Liver (tissue), 8 donors: ENCODE measurements at regions not wholly inside any gene's neighbourhood (a gene's known extent, or its start where the extent isn't known, plus 50 kb on each side); places are given as distances from the start of the nearest gene placed in this dataset.

Experiments used
- DNase-seq: peaks from one replicate; pipeline ENCODE4 v3.0.0-alpha.2; 2017; ENCODE audit warnings: low spot score
- H3K27ac ChIP-seq, 2 donors: one replicate each; pipeline ENCODE4 v1.7.0; 2013; ENCODE audit warnings: inconsistent platforms in 2 of 2, low read length in 2 of 2, control low read depth in 1 of 2, low read depth in 1 of 2, mild to moderate bottlenecking in 1 of 2
- H3K27me3 ChIP-seq, 4 donors: one replicate each; pipeline versions ENCODE4 v1.6.1 to v1.7.0; 2013; ENCODE audit warnings: low read length in 3 of 4, inconsistent platforms in 1 of 4, mild to moderate bottlenecking in 1 of 4, moderate library complexity in 1 of 4; ENCODE audit not compliant: control insufficient read depth in 4 of 4, insufficient read depth in 4 of 4
- H3K36me3 ChIP-seq, 4 donors: one replicate each; pipeline versions ENCODE4 v1.6.1 to v1.7.0; 2013; ENCODE audit warnings: low read length in 3 of 4, mild to moderate bottlenecking in 3 of 4, low read depth in 1 of 4, moderate library complexity in 1 of 4; ENCODE audit not compliant: control insufficient read depth in 4 of 4, insufficient read depth in 3 of 4
- H3K4me1 ChIP-seq, 4 donors: one replicate each; pipeline versions ENCODE4 v1.6.1 to v1.7.0; 2013; ENCODE audit warnings: low read length in 3 of 4, mild to moderate bottlenecking in 3 of 4, moderate library complexity in 1 of 4; ENCODE audit not compliant: control insufficient read depth in 4 of 4, insufficient read depth in 4 of 4
- H3K4me3 ChIP-seq, 3 donors: one replicate each; pipeline versions ENCODE4 v1.6.1 to v1.7.0; 2013; ENCODE audit warnings: low read length in 3 of 3, control low read depth in 1 of 3, low read depth in 1 of 3, mild to moderate bottlenecking in 1 of 3
- H3K9ac ChIP-seq, 2 donors: one replicate each; pipeline ENCODE4 v1.7.0; 2013; ENCODE audit warnings: low read length in 2 of 2, mild to moderate bottlenecking in 2 of 2, moderate library complexity in 2 of 2, control low read depth in 1 of 2, low read depth in 1 of 2
- H3K9me3 ChIP-seq, 4 donors: one replicate each; pipeline versions ENCODE4 v1.6.1 to v1.7.0; 2013; ENCODE audit warnings: low read length in 3 of 4; ENCODE audit not compliant: control insufficient read depth in 4 of 4
- ATF3 ChIP-seq: IDR thresholded peaks from 2 replicates; pipeline ENCODE4 v1.6.1; 2016; ENCODE audit warnings: antibody characterized with exemption
- CTCF ChIP-seq: fragments of 150-350 bp; IDR thresholded peaks from 2 replicates; pipeline ENCODE4 v1.5.1; 2017; ENCODE audit warnings: improper control_type of control experiment, low read depth, low read length; ENCODE audit not compliant: missing input control
- EGR1 ChIP-seq, 2 donors: IDR thresholded peaks; 2 replicates each; pipeline ENCODE4 v1.6.1; 2016 to 2018; ENCODE audit warnings: antibody characterized with exemption in 2 of 2, low read depth in 2 of 2
- FOXA1 ChIP-seq: IDR thresholded peaks from 2 replicates; pipeline ENCODE4 v1.6.1; 2016; ENCODE audit warnings: antibody characterized with exemption
- FOXA2 ChIP-seq: IDR thresholded peaks from 2 replicates; pipeline ENCODE4 v1.6.1; 2016; ENCODE audit warnings: antibody characterized with exemption
- GABPA ChIP-seq, 2 donors: IDR thresholded peaks in 1 of 2; conservative IDR thresholded peaks in 1 of 2; 2 replicates each; pipeline ENCODE4 v1.6.1; 2016; ENCODE audit warnings: antibody characterized with exemption in 2 of 2, mild to moderate bottlenecking in 1 of 2, moderate library complexity in 1 of 2
- HNF4A ChIP-seq, 2 donors: conservative IDR thresholded peaks; 2 replicates each; pipeline ENCODE4 v1.6.1; 2016; ENCODE audit warnings: antibody characterized with exemption in 2 of 2, mild to moderate bottlenecking in 2 of 2
- HNF4G ChIP-seq: IDR thresholded peaks from 2 replicates; pipeline ENCODE4 v1.6.1; 2016; ENCODE audit warnings: antibody characterized with exemption
- JUND ChIP-seq, 2 donors: IDR thresholded peaks; 2 replicates each; pipeline ENCODE4 v1.6.1; 2016; ENCODE audit warnings: antibody characterized with exemption in 2 of 2
- MAX ChIP-seq: IDR thresholded peaks from 2 replicates; pipeline ENCODE4 v1.6.1; 2016; ENCODE audit warnings: antibody characterized with exemption
- NR2F2 ChIP-seq: IDR thresholded peaks from 2 replicates; pipeline ENCODE4 v1.6.1; 2016; ENCODE audit warnings: antibody characterized with exemption
- RAD21 ChIP-seq, 2 donors: IDR thresholded peaks; 2 replicates each; pipeline ENCODE4 v1.6.1; 2016; ENCODE audit warnings: antibody characterized with exemption in 2 of 2, mild to moderate bottlenecking in 2 of 2
- RXRA ChIP-seq, 2 donors: IDR thresholded peaks; 2 replicates each; pipeline ENCODE4 v1.6.1; 2017 to 2018; ENCODE audit warnings: antibody characterized with exemption in 2 of 2, mild to moderate bottlenecking in 1 of 2
- TAF1 ChIP-seq: conservative IDR thresholded peaks from 2 replicates; pipeline ENCODE4 v1.6.1; 2016; ENCODE audit warnings: antibody characterized with exemption, mild to moderate bottlenecking
- YY1 ChIP-seq: IDR thresholded peaks from 2 replicates; pipeline ENCODE4 v1.6.1; 2016; ENCODE audit warnings: antibody characterized with exemption, mild to moderate bottlenecking
- ZBTB33 ChIP-seq: IDR thresholded peaks from 2 replicates; pipeline ENCODE4 v1.6.1; 2016; ENCODE audit warnings: antibody characterized with exemption
- WGBS: extraction: QIAGEN DNeasy Blood & Tissue Kit; methylation state at CpG from one replicate; pipeline ENCODE4 v1.1.7; 2013; 5-methylcytosine and 5-hydroxymethylcytosine counted together
- donor health status: healthy.
- donor health status: healthy.
- donor health status: healthy.
- donor health status: healthy.
- donor health status: healthy.

- H3K27ac ChIP-seq = no peak overlapping the region
- WGBS = 83% methylated on average over 4 of the region's 4 CpGs
- peaks cover 0 to 3% (median 0%) of the 10 kb centered on the region in 4 donors for H3K9me3 ChIP-seq
- H3K4me1 ChIP-seq = no peaks in the 10 kb centered on the region
- H3K9ac ChIP-seq = no peak overlapping the region
- H3K27me3 ChIP-seq = no peaks in the 10 kb centered on the region
- H3K4me3 ChIP-seq = no peak overlapping the region
- TF ChIP-seq RXRA (IDR thresholded peaks at IDR 0.05) (no peak), HNF4G (no peak), ATF3 (no peak), JUND (IDR thresholded peaks at IDR 0.05) (no peak), NR2F2 (no peak), CTCF (no peak), MAX (no peak), RAD21 (IDR thresholded peaks at IDR 0.05) (no peak), HNF4A (conservative IDR thresholded peaks at IDR 0.05) (no peak)
- no peak for DNase-seq
- H3K36me3 ChIP-seq = no peaks in the 10 kb centered on the region
These were observed 521.2 kb downstream of the STIM2 start for GRCh38 chr4:27381815-27382214.

- no peaks in the 10 kb centered on the region for H3K36me3 ChIP-seq
- no peak overlapping the region for H3K4me3 ChIP-seq
- no peak for DNase-seq
- WGBS = 33% methylated on average over 1 of the region's 1 CpG
- no peaks in the 10 kb centered on the region for H3K27me3 ChIP-seq
- H3K4me1 ChIP-seq = no peaks in the 10 kb centered on the region
- H3K27ac ChIP-seq = no peak overlapping the region
- no peaks in the 10 kb centered on the region for H3K9me3 ChIP-seq
- H3K9ac ChIP-seq = no peak overlapping the region
- TF ChIP-seq TAF1 (no peak), MAX (no peak), CTCF (no peak), ATF3 (no peak), RXRA (IDR thresholded peaks at IDR 0.05) (no peak)
These were observed 527.1 kb downstream of the STIM2 start for GRCh38 chr4:27387711-27388110.

GRCh38 chr4:27397886-27398285 is 537.2 kb downstream of the STIM2 start:
- Histone ChIP-seq H3K4me3 (no peak overlapping the region), H3K9ac (no peak overlapping the region), H3K27me3 (no peaks in the 10 kb centered on the region), H3K36me3 (no peaks in the 10 kb centered on the region), H3K27ac (no peak overlapping the region), H3K4me1 (no peaks in the 10 kb centered on the region), H3K9me3 (no peaks in the 10 kb centered on the region)
- DNase-seq = no peak
- WGBS = 50% methylated on average over 1 of the region's 1 CpG
- TF ChIP-seq EGR1 (IDR thresholded peaks at IDR 0.05; ENCODE audit: low read depth in 2 of 2) (no peak), TAF1 (no peak), HNF4G (no peak), RAD21 (IDR thresholded peaks at IDR 0.05) (no peak), FOXA1 (no peak), YY1 (no peak), GABPA (IDR thresholded peaks at IDR 0.05 in 1 of 2, conservative IDR thresholded peaks at IDR 0.05 in 1 of 2) (no peak), MAX (no peak), CTCF (no peak), RXRA (IDR thresholded peaks at IDR 0.05) (no peak), ATF3 (no peak), FOXA2 (no peak), ZBTB33 (no peak), HNF4A (conservative IDR thresholded peaks at IDR 0.05) (no peak)
